SK-N-SH (cell line): ENCODE measurements at regions not wholly inside any gene's neighbourhood (a gene's known extent, or its start where the extent isn't known, plus 50 kb on each side); places are given as distances from the start of the nearest gene placed in this dataset.

Source experiments
- CTCF ChIA-PET: fragments of 300-600, 350-600 bp; formaldehyde crosslinking; extraction: SDS; loops from one replicate; lab custom pipeline; 2021; lab: Yijun Ruan, JAX
- POLR2A ChIA-PET: fragments of 350-600 bp; sonication (Branson Sonifier 250); formaldehyde crosslinking; extraction: SDS; loops from one replicate; lab custom pipeline; 2020; ENCODE audit warnings: antibody characterized with exemption, inconsistent platforms; lab: Yijun Ruan, JAX
- DNase-seq: peaks from one replicate; pipeline ENCODE4 v3.0.0; 2012
- H2AFZ ChIP-seq: fragments of 200-600 bp; sonication (generic); 2 replicates; pipeline ENCODE4 v1.8.1; 2016; ENCODE audit warnings: antibody characterized with exemption, mild to moderate bottlenecking, low read depth
- H3F3A ChIP-seq: fragments of 200-600 bp; sonication (generic); replicated peaks from 2 replicates; pipeline ENCODE3; 2016; ENCODE audit warnings: antibody characterized with exemption, mild to moderate bottlenecking; ENCODE audit not compliant: insufficient read depth
- H3K27ac ChIP-seq, 2 experiments: fragments of 200-500 bp in 1 of 2; fragments of 200-600 bp in 1 of 2; sonication (Bioruptor generic) in 1 of 2; sonication (generic), shearing (Covaris generic) in 1 of 2; 2 replicates each; pipeline versions ENCODE4 v1.5.1 to v1.6.1; 2014 to 2016; ENCODE audit warnings: low read depth in 2 of 2, inconsistent platforms in 1 of 2, low read length in 1 of 2, mild to moderate bottlenecking in 1 of 2, mixed read lengths in 1 of 2
- H3K27me3 ChIP-seq: fragments of 200-600 bp; sonication (generic), shearing (Covaris generic); 2 replicates; pipeline ENCODE4 v1.6.1; 2016; ENCODE audit warnings: mixed run types; ENCODE audit not compliant: insufficient read depth
- H3K36me3 ChIP-seq, 2 experiments: fragments of 200-500 bp in 1 of 2; fragments of 200-600 bp in 1 of 2; sonication (Bioruptor generic) in 1 of 2; sonication (generic) in 1 of 2; replicated peaks in 1 of 2; 2 replicates each; pipeline versions ENCODE3 to v1.5.1; 2014 to 2016; ENCODE audit warnings: low read length in 1 of 2, mild to moderate bottlenecking in 1 of 2; ENCODE audit not compliant: insufficient read depth in 2 of 2, control insufficient read depth in 1 of 2
- H3K4me1 ChIP-seq, 2 experiments: fragments of 200-500 bp in 1 of 2; fragments of 200-600 bp in 1 of 2; sonication (Bioruptor generic) in 1 of 2; sonication (generic), shearing (Covaris generic) in 1 of 2; 2 replicates each; pipeline versions ENCODE4 v1.5.1 to v1.6.1; 2014 to 2016; ENCODE audit warnings: low read depth in 1 of 2, low read length in 1 of 2, mixed run types in 1 of 2; ENCODE audit not compliant: insufficient read depth in 2 of 2, control insufficient read depth in 1 of 2
- H3K4me2 ChIP-seq: fragments of 200-600 bp; sonication (generic), shearing (Covaris generic); 2 replicates; pipeline ENCODE4 v1.6.1; 2017; ENCODE audit warnings: mixed run types
- H3K4me3 ChIP-seq, 2 experiments: fragments of 200-500 bp in 1 of 2; fragments of 200-600 bp in 1 of 2; sonication (Bioruptor generic) in 1 of 2; sonication (generic), shearing (Covaris generic) in 1 of 2; 2 replicates each; pipeline versions ENCODE4 v1.5.1 to v1.8.1; 2014 to 2016; ENCODE audit warnings: low read depth in 2 of 2, inconsistent platforms in 1 of 2, low read length in 1 of 2, mild to moderate bottlenecking in 1 of 2, mixed read lengths in 1 of 2, moderate library complexity in 1 of 2
- H3K79me2 ChIP-seq: fragments of 200-600 bp; sonication (generic); 2 replicates; pipeline ENCODE4 v1.8.1; 2017; ENCODE audit warnings: mild to moderate bottlenecking; ENCODE audit not compliant: insufficient read depth
- H3K9ac ChIP-seq: fragments of 200-600 bp; sonication (generic); 2 replicates; pipeline ENCODE4 v1.6.1; 2017; ENCODE audit warnings: mixed run types
- H3K9me2 ChIP-seq: fragments of 200-600 bp; sonication (generic); 2 replicates; pipeline ENCODE4 v1.6.1; 2017; ENCODE audit warnings: mixed run types
- H3K9me3 ChIP-seq: fragments of 200-600 bp; sonication (generic); 2 replicates; pipeline ENCODE4 v1.6.1; 2017; ENCODE audit warnings: mixed run types, mild to moderate bottlenecking, moderate library complexity
- H4K20me1 ChIP-seq: fragments of 200-600 bp; sonication (generic); 2 replicates; pipeline ENCODE4 v1.6.1; 2017; ENCODE audit warnings: mild to moderate bottlenecking, mixed run types; ENCODE audit not compliant: insufficient read depth
- GATA2 ChIP-seq: sonication (generic); formaldehyde crosslinking; IDR thresholded peaks from 2 replicates; pipeline ENCODE4 v1.5.0; 2020; ENCODE audit warnings: mild to moderate bottlenecking, missing genetic modification reagents
- MEF2A ChIP-seq: IDR thresholded peaks from 2 replicates; pipeline ENCODE4 v1.4.0; 2012; ENCODE audit warnings: low read depth, borderline replicate concordance
- RAD21 ChIP-seq: IDR thresholded peaks from 2 replicates; pipeline ENCODE4 v1.6.1; 2012; ENCODE audit warnings: mild to moderate bottlenecking, low read length
- RFX5 ChIP-seq: IDR thresholded peaks from 2 replicates; pipeline ENCODE4 v1.6.1; 2012; ENCODE audit warnings: mild to moderate bottlenecking, improper control_type of control experiment, low read length
- SMC3 ChIP-seq: IDR thresholded peaks from 2 replicates; pipeline ENCODE4 v1.6.1; 2012; ENCODE audit warnings: low read depth, low read length, improper control_type of control experiment
- TCF12 ChIP-seq: IDR thresholded peaks from 2 replicates; pipeline ENCODE4 v1.4.0; 2012
- YY1 ChIP-seq: IDR thresholded peaks from 2 replicates; pipeline ENCODE4 v1.4.0; 2012; ENCODE audit warnings: low read depth, mild to moderate bottlenecking
- WGBS: methylation state at CpG from one replicate; pipeline ENCODE4 v1.1.6; 2017; ENCODE audit warnings: low lambda C conversion rate; 5-methylcytosine and 5-hydroxymethylcytosine counted together
- TF ChIP-seq, protein P1 (sequence below): fragments of 200-600 bp; sonication (generic); IDR thresholded peaks from 2 replicates; pipeline ENCODE4 v1.6.1; 2017; ENCODE audit warnings: antibody characterized with exemption, mild to moderate bottlenecking, moderate library complexity
- TF ChIP-seq, protein P2 (sequence below): IDR thresholded peaks from 2 replicates; pipeline ENCODE4; 2012
- TF ChIP-seq, protein P3 (sequence below): fragments of 150-350 bp; IDR thresholded peaks from 2 replicates; pipeline ENCODE4 v1.6.1; 2016; ENCODE audit warnings: mild to moderate bottlenecking, low read depth, low read length

DNA sequence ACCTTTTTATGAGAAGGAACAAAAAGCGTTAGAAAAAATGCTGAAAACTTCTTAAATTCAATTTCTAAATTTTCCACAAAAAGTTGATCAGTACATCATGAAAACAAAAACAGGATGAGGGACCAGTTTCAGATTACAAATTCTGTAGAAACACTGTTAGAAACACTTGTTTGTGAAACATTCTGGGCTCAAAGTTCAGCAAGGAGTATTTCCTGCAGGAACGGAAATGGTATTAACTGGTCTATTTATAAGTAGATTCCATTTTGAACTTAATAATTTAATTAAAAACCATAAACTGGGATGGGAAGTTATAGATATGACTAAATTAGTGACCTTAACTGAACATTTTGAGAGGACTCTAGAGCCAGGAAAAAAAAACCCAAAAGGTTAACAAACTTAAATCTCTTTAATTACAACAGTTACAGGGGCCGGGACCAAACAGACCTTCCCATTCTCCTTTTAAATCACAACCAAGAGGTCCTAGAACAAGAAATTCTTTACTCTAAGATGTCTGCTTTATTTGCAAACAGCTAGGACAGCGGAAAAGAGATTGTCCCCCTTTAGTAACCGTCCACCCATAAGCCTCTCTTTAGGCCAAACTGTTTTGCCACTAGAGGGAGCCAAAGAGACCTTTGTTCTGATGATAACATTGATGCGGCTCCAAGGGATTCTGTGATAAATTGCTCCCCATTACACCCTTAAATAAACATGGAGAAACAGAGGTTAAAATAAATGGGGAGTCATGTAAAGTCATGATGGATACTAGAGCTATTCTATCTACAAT lies 69.0 kb upstream of the RERGL start:
- H3F3A ChIP-seq, result no peaks in the 10 kb centered on the region
- no peaks in the 10 kb centered on the region for H3K27me3 ChIP-seq
- TF ChIP-seq GATA2 (no peak), RFX5 (no peak), TCF12 (no peak), YY1 (no peak), SMC3 (peak; percentile 43), RAD21 (peak; percentile 41; the same call in 1 of the 2 replicates)
- TF ChIP-seq, protein P1, sequence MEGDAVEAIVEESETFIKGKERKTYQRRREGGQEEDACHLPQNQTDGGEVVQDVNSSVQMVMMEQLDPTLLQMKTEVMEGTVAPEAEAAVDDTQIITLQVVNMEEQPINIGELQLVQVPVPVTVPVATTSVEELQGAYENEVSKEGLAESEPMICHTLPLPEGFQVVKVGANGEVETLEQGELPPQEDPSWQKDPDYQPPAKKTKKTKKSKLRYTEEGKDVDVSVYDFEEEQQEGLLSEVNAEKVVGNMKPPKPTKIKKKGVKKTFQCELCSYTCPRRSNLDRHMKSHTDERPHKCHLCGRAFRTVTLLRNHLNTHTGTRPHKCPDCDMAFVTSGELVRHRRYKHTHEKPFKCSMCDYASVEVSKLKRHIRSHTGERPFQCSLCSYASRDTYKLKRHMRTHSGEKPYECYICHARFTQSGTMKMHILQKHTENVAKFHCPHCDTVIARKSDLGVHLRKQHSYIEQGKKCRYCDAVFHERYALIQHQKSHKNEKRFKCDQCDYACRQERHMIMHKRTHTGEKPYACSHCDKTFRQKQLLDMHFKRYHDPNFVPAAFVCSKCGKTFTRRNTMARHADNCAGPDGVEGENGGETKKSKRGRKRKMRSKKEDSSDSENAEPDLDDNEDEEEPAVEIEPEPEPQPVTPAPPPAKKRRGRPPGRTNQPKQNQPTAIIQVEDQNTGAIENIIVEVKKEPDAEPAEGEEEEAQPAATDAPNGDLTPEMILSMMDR, result peak; percentile 91
- TF ChIP-seq, all 33 proteins: peak for 3
- H3K9ac ChIP-seq, result no peak overlapping the region
- no peak overlapping the region for H2AFZ ChIP-seq
- CTCF ChIA-PET, result interaction anchor here (0.7 to 1.8 kb wide), 12 partner anchors 8 to 486 kb away, joined by 3 to 14 read pairs (median 4); no protein-coding TSS in a partner anchor
- H4K20me1 ChIP-seq, result no peaks in the 10 kb centered on the region
- no peak overlapping the region for H3K4me2 ChIP-seq
- 26% methylated on average over 6 of the region's 6 CpGs for WGBS
- H3K9me2 ChIP-seq, result no peaks in the 10 kb centered on the region
- H3K79me2 ChIP-seq, result no peaks in the 10 kb centered on the region
- H3K4me1 ChIP-seq, result no peaks in the 10 kb centered on the region
- H3K27ac ChIP-seq, result no peak overlapping the region
- H3K36me3 ChIP-seq, result no peaks in the 10 kb centered on the region
- H3K4me3 ChIP-seq, result no peak overlapping the region; a peak in 1 of 4 replicates
- peak; percentile 15 for DNase-seq
- no peaks in the 10 kb centered on the region for H3K9me3 ChIP-seq
- POLR2A ChIA-PET, result no interaction called here

DNA sequence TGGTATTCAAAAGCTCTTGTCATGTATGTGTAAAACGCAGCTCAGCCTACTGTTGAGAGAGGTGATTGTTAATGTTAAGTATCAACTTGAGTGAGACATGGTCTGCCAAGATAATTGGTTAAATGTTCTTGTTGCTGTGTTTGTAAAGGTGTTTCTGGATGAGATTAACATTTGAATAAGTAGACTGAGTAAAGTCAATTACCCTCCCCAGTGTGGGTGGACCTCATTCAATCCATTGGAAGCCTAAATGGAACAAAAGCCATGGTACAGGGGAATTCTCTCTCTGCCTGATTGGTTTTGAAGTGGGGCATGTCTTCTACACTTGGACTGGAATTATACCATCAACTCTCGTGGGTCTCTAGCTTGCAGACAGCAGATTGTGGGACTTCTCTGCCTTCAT lies 63.8 kb upstream of the RERGL start:
- Histone ChIP-seq H4K20me1 (no peaks in the 10 kb centered on the region), H3K79me2 (no peaks in the 10 kb centered on the region), H3F3A (no peaks in the 10 kb centered on the region), H3K9me2 (no peaks in the 10 kb centered on the region), H3K4me3 (no peak overlapping the region), H3K27ac (no peak overlapping the region), H3K27me3 (peaks cover 6% of the 10 kb centered on the region; the same call in 1 of the 2 replicates), H3K36me3 (no peaks in the 10 kb centered on the region), H3K4me1 (no peaks in the 10 kb centered on the region), H3K9me3 (no peaks in the 10 kb centered on the region), H3K4me2 (no peak overlapping the region), H2AFZ (no peak overlapping the region), H3K9ac (no peak overlapping the region)
- WGBS, result 0% methylated on average over 2 of the region's 2 CpGs
- TF ChIP-seq YY1 (no peak), MEF2A (no peak)
- TF ChIP-seq, protein P2, sequence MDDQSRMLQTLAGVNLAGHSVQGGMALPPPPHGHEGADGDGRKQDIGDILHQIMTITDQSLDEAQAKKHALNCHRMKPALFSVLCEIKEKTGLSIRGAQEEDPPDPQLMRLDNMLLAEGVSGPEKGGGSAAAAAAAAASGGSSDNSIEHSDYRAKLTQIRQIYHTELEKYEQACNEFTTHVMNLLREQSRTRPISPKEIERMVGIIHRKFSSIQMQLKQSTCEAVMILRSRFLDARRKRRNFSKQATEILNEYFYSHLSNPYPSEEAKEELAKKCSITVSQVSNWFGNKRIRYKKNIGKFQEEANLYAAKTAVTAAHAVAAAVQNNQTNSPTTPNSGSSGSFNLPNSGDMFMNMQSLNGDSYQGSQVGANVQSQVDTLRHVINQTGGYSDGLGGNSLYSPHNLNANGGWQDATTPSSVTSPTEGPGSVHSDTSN, result no peak
- TF ChIP-seq, protein P3, sequence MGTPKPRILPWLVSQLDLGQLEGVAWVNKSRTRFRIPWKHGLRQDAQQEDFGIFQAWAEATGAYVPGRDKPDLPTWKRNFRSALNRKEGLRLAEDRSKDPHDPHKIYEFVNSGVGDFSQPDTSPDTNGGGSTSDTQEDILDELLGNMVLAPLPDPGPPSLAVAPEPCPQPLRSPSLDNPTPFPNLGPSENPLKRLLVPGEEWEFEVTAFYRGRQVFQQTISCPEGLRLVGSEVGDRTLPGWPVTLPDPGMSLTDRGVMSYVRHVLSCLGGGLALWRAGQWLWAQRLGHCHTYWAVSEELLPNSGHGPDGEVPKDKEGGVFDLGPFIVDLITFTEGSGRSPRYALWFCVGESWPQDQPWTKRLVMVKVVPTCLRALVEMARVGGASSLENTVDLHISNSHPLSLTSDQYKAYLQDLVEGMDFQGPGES, result no peak
- TF ChIP-seq, protein P1, result no peak
- DNase-seq, result no peak
- CTCF ChIA-PET, result interaction anchor here (0.6 to 1.3 kb wide), 2 partner anchors 68 to 165 kb away, joined by 3 read pairs; no protein-coding TSS in a partner anchor
- POLR2A ChIA-PET, result no interaction called here
